ENCODE measurements at regions not wholly inside any gene's neighbourhood (a gene's known extent, or its start where the extent isn't known, plus 50 kb on each side); places are given as distances from the start of the nearest gene placed in this dataset.
"Not testable (repeated sequence)": the region's sequence is repeated elsewhere in the genome, so short reads cannot be mapped to it uniquely, and the experiment has no call there.

GRCh38 chr11:67826951-67827296 is 152.5 kb upstream of the ALDH3B2 start:
- not testable (repeated sequence) for TF ChIP-seq POLR2A, POLR2AphosphoS5 (IDR thresholded peaks at IDR 0.05)
- TF ChIP-seq, protein P1, sequence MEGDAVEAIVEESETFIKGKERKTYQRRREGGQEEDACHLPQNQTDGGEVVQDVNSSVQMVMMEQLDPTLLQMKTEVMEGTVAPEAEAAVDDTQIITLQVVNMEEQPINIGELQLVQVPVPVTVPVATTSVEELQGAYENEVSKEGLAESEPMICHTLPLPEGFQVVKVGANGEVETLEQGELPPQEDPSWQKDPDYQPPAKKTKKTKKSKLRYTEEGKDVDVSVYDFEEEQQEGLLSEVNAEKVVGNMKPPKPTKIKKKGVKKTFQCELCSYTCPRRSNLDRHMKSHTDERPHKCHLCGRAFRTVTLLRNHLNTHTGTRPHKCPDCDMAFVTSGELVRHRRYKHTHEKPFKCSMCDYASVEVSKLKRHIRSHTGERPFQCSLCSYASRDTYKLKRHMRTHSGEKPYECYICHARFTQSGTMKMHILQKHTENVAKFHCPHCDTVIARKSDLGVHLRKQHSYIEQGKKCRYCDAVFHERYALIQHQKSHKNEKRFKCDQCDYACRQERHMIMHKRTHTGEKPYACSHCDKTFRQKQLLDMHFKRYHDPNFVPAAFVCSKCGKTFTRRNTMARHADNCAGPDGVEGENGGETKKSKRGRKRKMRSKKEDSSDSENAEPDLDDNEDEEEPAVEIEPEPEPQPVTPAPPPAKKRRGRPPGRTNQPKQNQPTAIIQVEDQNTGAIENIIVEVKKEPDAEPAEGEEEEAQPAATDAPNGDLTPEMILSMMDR (IDR thresholded peaks at IDR 0.05): not testable (repeated sequence)
